GM12874 (cell line): ENCODE measurements at regions not wholly inside any gene's neighbourhood (a gene's known extent, or its start where the extent isn't known, plus 50 kb on each side); places are given as distances from the start of the nearest gene placed in this dataset.

Source experiments
- CTCF ChIP-seq: IDR thresholded peaks from 2 replicates; pipeline ENCODE4 v1.5.1; 2011; ENCODE audit warnings: low read depth, mild to moderate bottlenecking, control low read depth, low read length, moderate library complexity; ENCODE audit not compliant: insufficient read depth

GRCh38 chr9:81112627-81113452 lies 576.5 kb downstream of the TLE1 start:
- TF ChIP-seq CTCF: no peak

- no peak for TF ChIP-seq CTCF
Observed at GRCh38 chr9:81108821-81109220, 580.5 kb downstream of the TLE1 start.

GRCh38 chr9:81108391-81108790 lies 581.0 kb downstream of the TLE1 start:
- TF ChIP-seq CTCF: no peak

- no peak for TF ChIP-seq CTCF
Observed at GRCh38 chr9:81103597-81104471, 585.5 kb downstream of the TLE1 start.

GRCh38 chr9:81097131-81097847 lies 592.1 kb downstream of the TLE1 start:
- no peak for TF ChIP-seq CTCF

GRCh38 chr9:81096625-81097024 lies 592.7 kb downstream of the TLE1 start:
- TF ChIP-seq CTCF: no peak

- no peak for TF ChIP-seq CTCF
Observed at GRCh38 chr9:81092057-81092456, 597.3 kb downstream of the TLE1 start.
